Ectodermal cell (in vitro differentiated cells): ENCODE measurements at regions not wholly inside any gene's neighbourhood (a gene's known extent, or its start where the extent isn't known, plus 50 kb on each side); places are given as distances from the start of the nearest gene placed in this dataset.

ENCODE experiments used
- H3K27ac ChIP-seq: 2 replicates; pipeline ENCODE4 v1.7.0; 2013; ENCODE audit warnings: mild to moderate bottlenecking, low read depth, low read length; ENCODE audit not compliant: insufficient read depth, poor library complexity, severe bottlenecking
- H3K27me3 ChIP-seq: 2 replicates; pipeline ENCODE4 v1.7.0; 2013; ENCODE audit warnings: mild to moderate bottlenecking, low read length; ENCODE audit not compliant: insufficient read depth, control insufficient read depth, poor library complexity, severe bottlenecking
- H3K36me3 ChIP-seq: one replicate; pipeline ENCODE4 v1.7.0; 2013; ENCODE audit warnings: low read length; ENCODE audit not compliant: control insufficient read depth, insufficient read depth
- H3K4me1 ChIP-seq: one replicate; pipeline ENCODE4 v1.7.0; 2013; ENCODE audit warnings: low read length; ENCODE audit not compliant: control insufficient read depth, insufficient read depth
- H3K4me3 ChIP-seq: 2 replicates; pipeline ENCODE4 v1.7.0; 2013; ENCODE audit warnings: low read depth, low read length, control low read depth; ENCODE audit not compliant: insufficient read depth
- H3K9me3 ChIP-seq: 2 replicates; pipeline ENCODE4 v1.7.0; 2013; ENCODE audit warnings: mild to moderate bottlenecking, low read length, moderate library complexity; ENCODE audit not compliant: control insufficient read depth
- WGBS, 2 experiments: methylation state at CpG; one replicate each; pipeline ENCODE4 v1.1.7; 2013; ENCODE audit warnings: missing lambda C conversion rate in 2 of 2; 5-methylcytosine and 5-hydroxymethylcytosine counted together

GRCh38 chr11:119891055-119891768 lies 162.2 kb upstream of the NECTIN1 start:
- Histone ChIP-seq H3K4me1 (peaks cover 21% of the 10 kb centered on the region), H3K36me3 (no peaks in the 10 kb centered on the region), H3K9me3 (no peaks in the 10 kb centered on the region), H3K4me3 (no peak overlapping the region), H3K27ac (no peak overlapping the region), H3K27me3 (no peaks in the 10 kb centered on the region)
- 89% methylated on average over 16 of the region's 16 CpGs for WGBS, 2 experiments

- 93 to 95% methylated on average over 5 of the region's 5 CpGs for WGBS, 2 experiments
- Histone ChIP-seq H3K27me3 (no peaks in the 10 kb centered on the region), H3K4me1 (peaks cover 21% of the 10 kb centered on the region), H3K36me3 (no peaks in the 10 kb centered on the region), H3K9me3 (no peaks in the 10 kb centered on the region), H3K4me3 (no peak overlapping the region), H3K27ac (no peak overlapping the region)
Observed at GRCh38 chr11:119890466-119890865, 161.5 kb upstream of the NECTIN1 start.

GRCh38 chr11:119889728-119890280 lies 160.8 kb upstream of the NECTIN1 start:
- WGBS, 2 experiments: 91 to 92% methylated on average over 4 of the region's 4 CpGs
- no peaks in the 10 kb centered on the region for H3K27me3 ChIP-seq
- peaks cover 21% of the 10 kb centered on the region for H3K4me1 ChIP-seq
- no peaks in the 10 kb centered on the region for H3K9me3 ChIP-seq
- no peak overlapping the region for H3K27ac ChIP-seq
- no peaks in the 10 kb centered on the region for H3K36me3 ChIP-seq
- no peak overlapping the region for H3K4me3 ChIP-seq

- 93 to 96% methylated on average over 5 of the region's 5 CpGs for WGBS, 2 experiments
- Histone ChIP-seq H3K4me1 (peaks cover 21% of the 10 kb centered on the region), H3K4me3 (no peak overlapping the region), H3K27ac (no peak overlapping the region), H3K36me3 (no peaks in the 10 kb centered on the region), H3K9me3 (no peaks in the 10 kb centered on the region), H3K27me3 (no peaks in the 10 kb centered on the region)
Observed at GRCh38 chr11:119889111-119889510, 160.1 kb upstream of the NECTIN1 start.

- 86% methylated on average over 5 of the region's 5 CpGs for WGBS, 2 experiments
- no peaks in the 10 kb centered on the region for H3K9me3 ChIP-seq
- peaks cover 21% of the 10 kb centered on the region for H3K4me1 ChIP-seq
- no peak overlapping the region for H3K27ac ChIP-seq
- H3K4me3 ChIP-seq: no peak overlapping the region
- no peaks in the 10 kb centered on the region for H3K27me3 ChIP-seq
- no peaks in the 10 kb centered on the region for H3K36me3 ChIP-seq
Observed at GRCh38 chr11:119888119-119888518, 159.1 kb upstream of the NECTIN1 start.

GRCh38 chr11:119886667-119887230 lies 157.7 kb upstream of the NECTIN1 start:
- H3K27ac ChIP-seq: no peak overlapping the region
- no peak overlapping the region for H3K4me3 ChIP-seq
- no peaks in the 10 kb centered on the region for H3K9me3 ChIP-seq
- no peaks in the 10 kb centered on the region for H3K36me3 ChIP-seq
- H3K27me3 ChIP-seq: no peaks in the 10 kb centered on the region
- WGBS, 2 experiments: 91 to 92% methylated on average over 11 of the region's 11 CpGs
- peaks cover 8% of the 10 kb centered on the region for H3K4me1 ChIP-seq

- H3K4me3 ChIP-seq: no peak overlapping the region
- no peaks in the 10 kb centered on the region for H3K36me3 ChIP-seq
- H3K27me3 ChIP-seq: no peaks in the 10 kb centered on the region
- H3K27ac ChIP-seq: no peak overlapping the region
- H3K9me3 ChIP-seq: no peaks in the 10 kb centered on the region
- peaks cover under 1% of the 10 kb centered on the region for H3K4me1 ChIP-seq
- 85 to 86% methylated on average over 5 of the region's 5 CpGs for WGBS, 2 experiments
Observed at GRCh38 chr11:119885861-119886567, 157.0 kb upstream of the NECTIN1 start.

GRCh38 chr11:119885067-119885466 lies 156.1 kb upstream of the NECTIN1 start:
- H3K4me1 ChIP-seq: no peaks in the 10 kb centered on the region
- H3K4me3 ChIP-seq: no peak overlapping the region
- H3K27me3 ChIP-seq: no peaks in the 10 kb centered on the region
- H3K36me3 ChIP-seq: no peaks in the 10 kb centered on the region
- WGBS, 2 experiments: 80 to 82% methylated on average over 5 of the region's 5 CpGs
- H3K27ac ChIP-seq: no peak overlapping the region
- H3K9me3 ChIP-seq: no peaks in the 10 kb centered on the region

GRCh38 chr11:119882316-119882715 lies 153.3 kb upstream of the NECTIN1 start:
- peaks cover 4% of the 10 kb centered on the region for H3K4me1 ChIP-seq
- H3K36me3 ChIP-seq: no peaks in the 10 kb centered on the region
- H3K27ac ChIP-seq: no peak overlapping the region
- no peaks in the 10 kb centered on the region for H3K9me3 ChIP-seq
- WGBS, 2 experiments: 92 to 98% methylated on average over 4 of the region's 4 CpGs
- no peaks in the 10 kb centered on the region for H3K27me3 ChIP-seq
- H3K4me3 ChIP-seq: no peak overlapping the region

- H3K27ac ChIP-seq: no peak overlapping the region
- no peak overlapping the region for H3K4me3 ChIP-seq
- H3K36me3 ChIP-seq: no peaks in the 10 kb centered on the region
- H3K27me3 ChIP-seq: no peaks in the 10 kb centered on the region
- H3K4me1 ChIP-seq: peaks cover 9% of the 10 kb centered on the region
- no peaks in the 10 kb centered on the region for H3K9me3 ChIP-seq
- 86 to 89% methylated on average over 4 of the region's 7 CpGs for WGBS, 2 experiments
Observed at GRCh38 chr11:119880873-119881272, 151.9 kb upstream of the NECTIN1 start.
